GM12864 (cell line): ENCODE measurements at regions not wholly inside any gene's neighbourhood (a gene's known extent, or its start where the extent isn't known, plus 50 kb on each side); places are given as distances from the start of the nearest gene placed in this dataset.

Experiments
- DNase-seq: peaks from one replicate; pipeline ENCODE4 v3.0.0-alpha.2; 2011; ENCODE audit warnings: low read depth
- H3K4me3 ChIP-seq: 2 replicates; pipeline ENCODE4 v1.5.1; 2011; ENCODE audit warnings: mild to moderate bottlenecking, low read depth, low read length, control low read depth
- TF ChIP-seq, protein P1 (sequence below): IDR thresholded peaks from 2 replicates; pipeline ENCODE4 v1.5.1; 2011; ENCODE audit warnings: low read depth, mild to moderate bottlenecking, moderate library complexity, low read length, control low read depth, inconsistent platforms; ENCODE audit errors: missing control alignments

DNA sequence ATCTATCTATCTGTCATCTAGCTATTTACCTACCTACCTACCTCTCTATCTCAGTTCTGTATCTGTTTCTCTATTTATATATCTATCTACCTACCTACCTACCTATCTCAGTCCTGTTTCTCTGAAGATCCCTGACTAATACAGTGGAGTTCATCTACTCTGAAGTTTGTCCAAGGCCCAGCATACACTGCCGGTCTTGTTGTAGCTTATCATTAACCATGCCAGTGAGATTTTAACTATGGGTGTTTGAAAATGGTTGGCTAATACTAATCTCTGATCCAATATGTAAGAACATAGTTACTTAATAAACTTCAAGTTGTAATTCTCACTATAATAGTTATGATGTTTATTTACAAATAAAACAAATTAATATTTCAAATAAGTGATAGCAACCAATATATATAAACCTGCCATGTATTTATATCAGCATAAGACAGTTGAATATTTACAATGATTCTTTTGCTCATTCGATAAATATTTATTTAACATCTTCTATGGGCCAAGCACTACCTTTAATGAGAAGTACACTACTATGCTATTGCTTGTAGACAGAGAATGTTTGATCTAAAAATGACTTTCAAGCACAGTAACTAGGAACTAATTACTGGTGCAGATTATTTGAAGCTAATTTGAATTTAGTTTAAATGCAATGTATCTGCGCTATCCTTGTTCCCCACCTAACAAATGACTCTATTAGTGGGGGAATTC, 242.1 kb downstream of the KLF5 start:
- TF ChIP-seq, protein P1, sequence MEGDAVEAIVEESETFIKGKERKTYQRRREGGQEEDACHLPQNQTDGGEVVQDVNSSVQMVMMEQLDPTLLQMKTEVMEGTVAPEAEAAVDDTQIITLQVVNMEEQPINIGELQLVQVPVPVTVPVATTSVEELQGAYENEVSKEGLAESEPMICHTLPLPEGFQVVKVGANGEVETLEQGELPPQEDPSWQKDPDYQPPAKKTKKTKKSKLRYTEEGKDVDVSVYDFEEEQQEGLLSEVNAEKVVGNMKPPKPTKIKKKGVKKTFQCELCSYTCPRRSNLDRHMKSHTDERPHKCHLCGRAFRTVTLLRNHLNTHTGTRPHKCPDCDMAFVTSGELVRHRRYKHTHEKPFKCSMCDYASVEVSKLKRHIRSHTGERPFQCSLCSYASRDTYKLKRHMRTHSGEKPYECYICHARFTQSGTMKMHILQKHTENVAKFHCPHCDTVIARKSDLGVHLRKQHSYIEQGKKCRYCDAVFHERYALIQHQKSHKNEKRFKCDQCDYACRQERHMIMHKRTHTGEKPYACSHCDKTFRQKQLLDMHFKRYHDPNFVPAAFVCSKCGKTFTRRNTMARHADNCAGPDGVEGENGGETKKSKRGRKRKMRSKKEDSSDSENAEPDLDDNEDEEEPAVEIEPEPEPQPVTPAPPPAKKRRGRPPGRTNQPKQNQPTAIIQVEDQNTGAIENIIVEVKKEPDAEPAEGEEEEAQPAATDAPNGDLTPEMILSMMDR = no peak
- H3K4me3 ChIP-seq = no peak overlapping the region
- no peak for DNase-seq

DNA sequence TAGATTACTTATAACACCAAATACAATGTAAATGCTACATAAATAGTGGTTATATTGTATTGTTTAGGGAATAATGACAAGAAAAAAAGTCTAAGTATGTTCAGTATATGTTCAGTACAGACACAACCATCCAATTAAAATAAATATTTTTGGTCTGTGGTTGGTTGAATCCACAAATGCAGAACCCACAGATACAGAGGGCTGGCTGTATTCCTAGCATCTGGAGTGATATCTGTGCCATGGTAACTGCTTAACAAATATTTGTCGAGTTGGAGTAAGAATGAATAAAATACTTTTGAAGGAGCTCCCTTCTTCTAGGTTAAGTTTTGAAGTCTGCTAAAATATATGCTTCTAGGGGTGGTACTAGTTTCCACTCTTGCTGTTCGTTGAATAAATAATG, 241.0 kb downstream of the KLF5 start:
- H3K4me3 ChIP-seq = no peak overlapping the region
- DNase-seq = no peak
- TF ChIP-seq, protein P1 = no peak

DNA sequence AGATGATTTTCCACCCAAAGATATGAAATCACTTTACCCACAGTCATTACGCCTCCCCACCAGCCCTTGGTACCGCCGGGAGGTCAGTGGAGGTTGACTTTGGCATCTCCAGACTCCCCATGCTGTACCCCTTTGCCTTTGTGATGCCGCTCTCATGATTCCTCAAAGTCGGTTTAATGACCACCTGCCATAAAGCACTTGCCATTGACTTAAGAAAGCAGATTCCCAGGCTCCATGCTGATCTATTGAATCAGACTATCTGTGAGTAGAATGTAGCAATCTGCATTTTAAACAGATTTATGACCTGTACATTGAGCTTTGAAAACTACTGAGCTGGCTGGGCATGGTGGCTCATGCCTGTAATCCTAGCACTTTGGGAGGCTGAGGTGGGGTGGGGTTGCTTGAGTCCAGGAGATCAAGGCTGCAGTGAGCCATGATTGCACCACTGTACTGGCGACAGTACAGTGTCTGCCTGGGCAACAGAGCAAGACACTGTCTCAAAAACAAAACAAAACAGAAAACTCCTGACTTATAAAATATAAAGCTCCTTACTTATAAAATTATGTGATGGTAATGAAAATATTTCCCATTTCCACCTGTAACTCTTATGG, 235.2 kb downstream of the KLF5 start:
- DNase-seq = no peak
- TF ChIP-seq, protein P1 = no peak
- no peak overlapping the region for H3K4me3 ChIP-seq

DNA sequence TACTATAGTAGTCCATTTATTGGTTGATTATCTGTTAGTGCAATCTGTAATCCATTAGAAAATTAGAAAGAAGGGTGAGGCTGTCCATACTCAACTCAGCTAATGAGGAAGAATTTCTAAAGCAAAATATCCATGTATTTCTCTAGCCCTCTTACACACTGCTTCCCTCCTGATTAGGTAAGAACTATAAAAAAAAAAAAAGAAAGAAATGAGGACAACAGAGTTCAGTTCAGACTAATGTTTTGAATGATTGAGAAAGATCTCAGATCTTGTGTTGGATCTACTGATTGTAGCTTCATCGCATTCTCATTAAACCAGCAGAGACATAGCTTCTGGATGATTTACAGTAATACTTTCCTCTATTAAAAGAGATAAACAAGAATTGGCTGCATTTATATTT, 233.3 kb downstream of the KLF5 start:
- DNase-seq = no peak
- TF ChIP-seq, protein P1 = no peak
- no peak overlapping the region for H3K4me3 ChIP-seq

DNA sequence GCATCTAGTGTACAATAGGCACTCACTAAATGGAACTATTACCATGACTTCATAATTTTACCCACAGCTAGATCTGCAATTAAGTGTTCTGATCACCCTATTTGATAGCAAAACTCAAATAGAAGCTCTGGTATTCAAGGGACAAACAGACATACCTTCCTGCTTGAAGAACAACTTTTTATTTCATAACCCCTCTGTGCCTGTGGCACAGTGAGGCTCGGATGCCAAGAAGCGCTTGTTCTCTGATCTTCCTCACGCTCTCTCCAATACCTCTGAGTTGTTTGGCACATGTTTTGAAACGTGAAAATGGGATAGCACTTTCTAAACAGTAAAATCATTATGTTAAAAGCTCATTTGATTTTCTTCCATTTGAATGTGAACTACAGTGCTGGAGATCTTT, 232.0 kb downstream of the KLF5 start:
- DNase-seq = no peak
- no peak overlapping the region for H3K4me3 ChIP-seq
- TF ChIP-seq, protein P1 = no peak

DNA sequence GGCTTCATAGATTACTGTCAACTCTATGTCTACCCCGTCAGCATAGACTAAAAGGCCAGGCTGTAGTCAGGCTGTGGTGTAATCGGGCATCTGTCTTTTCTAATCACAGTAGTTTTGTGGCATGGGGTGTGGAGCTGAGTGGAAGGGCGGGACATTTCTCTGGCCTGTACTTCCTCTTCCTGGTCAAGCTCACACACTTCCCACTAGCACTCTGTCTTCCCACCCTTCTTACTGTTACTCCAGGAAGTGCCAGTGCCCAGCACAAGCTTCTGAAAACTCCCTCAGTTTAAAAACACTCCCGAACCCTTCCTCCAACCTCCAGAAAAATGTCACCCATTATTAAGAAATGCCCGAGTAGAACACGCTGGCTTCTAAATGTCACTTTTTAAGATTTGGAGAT, 229.8 kb downstream of the KLF5 start:
- TF ChIP-seq, protein P1 = no peak
- H3K4me3 ChIP-seq = no peak overlapping the region
- DNase-seq = no peak

DNA sequence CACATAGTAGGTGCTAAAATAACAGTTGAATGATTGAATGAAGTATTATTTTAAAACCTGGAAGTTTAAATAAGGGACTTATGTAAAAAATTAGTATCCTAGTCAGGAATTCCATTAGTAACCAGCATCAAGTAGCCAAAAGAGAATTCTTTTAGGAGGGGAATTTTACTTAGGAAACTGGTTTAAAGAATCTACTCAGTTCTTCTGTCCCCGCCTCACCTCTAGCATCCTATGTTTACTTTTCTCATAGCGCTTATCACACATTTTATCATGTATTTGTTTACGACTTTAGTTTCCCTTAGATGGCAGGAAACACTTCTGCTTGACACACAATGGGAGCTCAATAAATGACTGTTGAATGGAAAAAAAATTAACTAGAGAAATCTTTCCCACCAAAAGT, 229.0 kb downstream of the KLF5 start:
- no peak overlapping the region for H3K4me3 ChIP-seq
- no peak for DNase-seq
- TF ChIP-seq, protein P1 = no peak
